Large intestine (tissue), 3 donors: ENCODE measurements at regions not wholly inside any gene's neighbourhood (a gene's known extent, or its start where the extent isn't known, plus 50 kb on each side); places are given as distances from the start of the nearest gene placed in this dataset.

Experiments
- DNase-seq, 2 donors: peaks; one replicate each; pipeline versions ENCODE4 v3.0.0 to v3.0.0-alpha.2; 2013
- H3K27ac ChIP-seq: one replicate; pipeline ENCODE4 v1.5.1; 2013; ENCODE audit warnings: low read length
- H3K27me3 ChIP-seq: 2 replicates; pipeline ENCODE4 v1.6.1; 2013; ENCODE audit warnings: low read length; ENCODE audit not compliant: control insufficient read depth, insufficient read depth
- H3K36me3 ChIP-seq: 2 replicates; pipeline ENCODE4 v1.6.1; 2013; ENCODE audit warnings: low read length; ENCODE audit not compliant: control insufficient read depth, insufficient read depth
- H3K4me1 ChIP-seq: one replicate; pipeline ENCODE4 v1.6.1; 2013; ENCODE audit warnings: low read length; ENCODE audit not compliant: control insufficient read depth, insufficient read depth
- H3K4me3 ChIP-seq: one replicate; pipeline ENCODE4 v1.5.1; 2013; ENCODE audit warnings: low read length
- H3K9me3 ChIP-seq: one replicate; pipeline ENCODE4 v1.6.1; 2013; ENCODE audit warnings: mild to moderate bottlenecking, low read depth, low read length, moderate library complexity; ENCODE audit not compliant: control insufficient read depth
- WGBS: methylation state at CpG from one replicate; pipeline ENCODE4 v1.1.5; 2013; ENCODE audit warnings: low lambda C conversion rate; ENCODE audit not compliant: insufficient coverage; 5-methylcytosine and 5-hydroxymethylcytosine counted together

GRCh38 chr3:117063930-117064329 lies 354.4 kb downstream of the TUSC7 start:
- WGBS, result 78% methylated on average over 1 of the region's 1 CpG
- H3K27me3 ChIP-seq, result no peaks in the 10 kb centered on the region
- no peaks in the 10 kb centered on the region for H3K4me1 ChIP-seq
- DNase-seq, result no peak
- no peak overlapping the region for H3K27ac ChIP-seq
- no peaks in the 10 kb centered on the region for H3K36me3 ChIP-seq
- no peaks in the 10 kb centered on the region for H3K9me3 ChIP-seq
- no peak overlapping the region for H3K4me3 ChIP-seq

- Histone ChIP-seq H3K36me3 (no peaks in the 10 kb centered on the region), H3K4me1 (no peaks in the 10 kb centered on the region), H3K27ac (no peak overlapping the region), H3K4me3 (no peak overlapping the region), H3K9me3 (no peaks in the 10 kb centered on the region), H3K27me3 (no peaks in the 10 kb centered on the region)
- 70% methylated on average over 2 of the region's 2 CpGs for WGBS
- DNase-seq, result peak in 1 of 2 donors; percentile 40
These were observed 358.7 kb downstream of the TUSC7 start for GRCh38 chr3:117068301-117068700.

GRCh38 chr3:117074826-117075225 lies 365.2 kb downstream of the TUSC7 start:
- no peaks in the 10 kb centered on the region for H3K9me3 ChIP-seq
- no peak overlapping the region for H3K27ac ChIP-seq
- H3K4me1 ChIP-seq, result no peaks in the 10 kb centered on the region
- H3K4me3 ChIP-seq, result no peak overlapping the region
- H3K36me3 ChIP-seq, result no peaks in the 10 kb centered on the region
- 90% methylated on average over 2 of the region's 3 CpGs for WGBS
- H3K27me3 ChIP-seq, result no peaks in the 10 kb centered on the region
- no peak for DNase-seq

- Histone ChIP-seq H3K27ac (no peak overlapping the region), H3K9me3 (no peaks in the 10 kb centered on the region), H3K36me3 (no peaks in the 10 kb centered on the region), H3K4me3 (no peak overlapping the region), H3K27me3 (no peaks in the 10 kb centered on the region), H3K4me1 (no peaks in the 10 kb centered on the region)
- DNase-seq, result no peak
- WGBS, result no CpG with 5 or more reads among the region's 4 CpGs
These were observed 370.4 kb downstream of the TUSC7 start for GRCh38 chr3:117079997-117080396.

- no peak overlapping the region for H3K4me3 ChIP-seq
- H3K27ac ChIP-seq, result no peak overlapping the region
- H3K36me3 ChIP-seq, result no peaks in the 10 kb centered on the region
- DNase-seq, result no peak
- no peaks in the 10 kb centered on the region for H3K27me3 ChIP-seq
- H3K9me3 ChIP-seq, result no peaks in the 10 kb centered on the region
- H3K4me1 ChIP-seq, result no peaks in the 10 kb centered on the region
- no CpG with 5 or more reads among the region's 2 CpGs for WGBS
These were observed 371.3 kb downstream of the TUSC7 start for GRCh38 chr3:117080872-117081271.

GRCh38 chr3:117084277-117084676 lies 374.7 kb downstream of the TUSC7 start:
- Histone ChIP-seq H3K27me3 (no peaks in the 10 kb centered on the region), H3K27ac (no peak overlapping the region), H3K36me3 (no peaks in the 10 kb centered on the region), H3K4me3 (no peak overlapping the region), H3K9me3 (no peaks in the 10 kb centered on the region), H3K4me1 (no peaks in the 10 kb centered on the region)
- no CpG with 5 or more reads among the region's 3 CpGs for WGBS
- DNase-seq, result no peak

- Histone ChIP-seq H3K27me3 (no peaks in the 10 kb centered on the region), H3K27ac (no peak overlapping the region), H3K9me3 (no peaks in the 10 kb centered on the region), H3K4me3 (no peak overlapping the region), H3K4me1 (no peaks in the 10 kb centered on the region), H3K36me3 (no peaks in the 10 kb centered on the region)
- DNase-seq, result no peak
- no CpG with 5 or more reads among the region's 3 CpGs for WGBS
These were observed 375.2 kb downstream of the TUSC7 start for GRCh38 chr3:117084739-117085270.

GRCh38 chr3:117091676-117092075 lies 382.1 kb downstream of the TUSC7 start:
- 80% methylated on average over 1 of the region's 1 CpG for WGBS
- no peak overlapping the region for H3K27ac ChIP-seq
- DNase-seq, result no peak
- H3K27me3 ChIP-seq, result no peaks in the 10 kb centered on the region
- no peaks in the 10 kb centered on the region for H3K36me3 ChIP-seq
- no peak overlapping the region for H3K4me3 ChIP-seq
- H3K9me3 ChIP-seq, result no peaks in the 10 kb centered on the region
- no peaks in the 10 kb centered on the region for H3K4me1 ChIP-seq

- no peaks in the 10 kb centered on the region for H3K36me3 ChIP-seq
- H3K4me3 ChIP-seq, result no peak overlapping the region
- H3K27me3 ChIP-seq, result no peaks in the 10 kb centered on the region
- 80% methylated on average over 2 of the region's 4 CpGs for WGBS
- H3K4me1 ChIP-seq, result no peaks in the 10 kb centered on the region
- H3K27ac ChIP-seq, result no peak overlapping the region
- DNase-seq, result no peak
- H3K9me3 ChIP-seq, result no peaks in the 10 kb centered on the region
These were observed 387.0 kb downstream of the TUSC7 start for GRCh38 chr3:117096549-117096948.

GRCh38 chr3:117097351-117097750 lies 387.8 kb downstream of the TUSC7 start:
- Histone ChIP-seq H3K4me1 (no peaks in the 10 kb centered on the region), H3K27me3 (no peaks in the 10 kb centered on the region), H3K4me3 (no peak overlapping the region), H3K27ac (no peak overlapping the region), H3K9me3 (no peaks in the 10 kb centered on the region), H3K36me3 (no peaks in the 10 kb centered on the region)
- DNase-seq, result no peak

- DNase-seq, result peak; percentile 20
- H3K9me3 ChIP-seq, result no peaks in the 10 kb centered on the region
- no CpG with 5 or more reads among the region's 1 CpG for WGBS
- no peaks in the 10 kb centered on the region for H3K4me1 ChIP-seq
- H3K36me3 ChIP-seq, result no peaks in the 10 kb centered on the region
- no peaks in the 10 kb centered on the region for H3K27me3 ChIP-seq
- H3K27ac ChIP-seq, result no peak overlapping the region
- no peak overlapping the region for H3K4me3 ChIP-seq
These were observed 392.1 kb downstream of the TUSC7 start for GRCh38 chr3:117101697-117102096.
